Muscle of back (tissue), 3 donors: ENCODE measurements at regions not wholly inside any gene's neighbourhood (a gene's known extent, or its start where the extent isn't known, plus 50 kb on each side); places are given as distances from the start of the nearest gene placed in this dataset.
"Not testable (repeated sequence)": the region's sequence is repeated elsewhere in the genome, so short reads cannot be mapped to it uniquely, and the experiment has no call there.

Experiments
- DNase-seq, 3 donors: peaks; one replicate each; pipeline versions ENCODE4 v3.0.0 to v3.0.0-alpha.2; 2013

- no peak for DNase-seq
These were observed 208.9 kb upstream of the CNTNAP5 start for GRCh38 chr2:123816203-123816602.

GRCh38 chr2:123816928-123817327, 208.2 kb upstream of the CNTNAP5 start:
- DNase-seq = no peak

- DNase-seq = no peak
These were observed 198.3 kb upstream of the CNTNAP5 start for GRCh38 chr2:123826729-123827271.

GRCh38 chr2:123839326-123839725, 185.8 kb upstream of the CNTNAP5 start:
- DNase-seq = no peak

- no peak for DNase-seq
These were observed 185.1 kb upstream of the CNTNAP5 start for GRCh38 chr2:123840016-123840415.

GRCh38 chr2:123840574-123840973, 184.5 kb upstream of the CNTNAP5 start:
- no peak for DNase-seq

GRCh38 chr2:123851281-123851680, 173.8 kb upstream of the CNTNAP5 start:
- no peak for DNase-seq

- no peak for DNase-seq
These were observed 171.9 kb upstream of the CNTNAP5 start for GRCh38 chr2:123853161-123853560.

GRCh38 chr2:123859031-123859430, 166.1 kb upstream of the CNTNAP5 start:
- DNase-seq = not testable (repeated sequence)

- no peak for DNase-seq
These were observed 160.7 kb upstream of the CNTNAP5 start for GRCh38 chr2:123864416-123864815.

- peak; percentile 34 to 80 (median 50) for DNase-seq
These were observed 154.7 kb upstream of the CNTNAP5 start for GRCh38 chr2:123870206-123870880.

- DNase-seq = no peak
These were observed 154.2 kb upstream of the CNTNAP5 start for GRCh38 chr2:123870881-123871276.

- DNase-seq = no peak
These were observed 134.9 kb upstream of the CNTNAP5 start for GRCh38 chr2:123890148-123890547.

GRCh38 chr2:123894167-123894566, 130.9 kb upstream of the CNTNAP5 start:
- no peak for DNase-seq

- peak in 2 of 3 donors; percentile 7 to 43 for DNase-seq
These were observed 129.4 kb upstream of the CNTNAP5 start for GRCh38 chr2:123895651-123896050.

GRCh38 chr2:123901256-123901655, 123.8 kb upstream of the CNTNAP5 start:
- DNase-seq = no peak

GRCh38 chr2:123906361-123906760, 118.7 kb upstream of the CNTNAP5 start:
- DNase-seq = no peak

- DNase-seq = no peak
These were observed 116.6 kb upstream of the CNTNAP5 start for GRCh38 chr2:123908522-123908921.

GRCh38 chr2:123912171-123912570, 112.9 kb upstream of the CNTNAP5 start:
- DNase-seq = no peak

GRCh38 chr2:123913143-123913735, 111.8 kb upstream of the CNTNAP5 start:
- no peak for DNase-seq

- no peak for DNase-seq
These were observed 109.7 kb upstream of the CNTNAP5 start for GRCh38 chr2:123915380-123915779.

- no peak for DNase-seq
These were observed 109.0 kb upstream of the CNTNAP5 start for GRCh38 chr2:123916051-123916450.

- DNase-seq = no peak
These were observed 108.6 kb upstream of the CNTNAP5 start for GRCh38 chr2:123916531-123916930.

GRCh38 chr2:123917241-123917640, 107.8 kb upstream of the CNTNAP5 start:
- no peak for DNase-seq
